GM12891 (cell line): ENCODE measurements at regions not wholly inside any gene's neighbourhood (a gene's known extent, or its start where the extent isn't known, plus 50 kb on each side); places are given as distances from the start of the nearest gene placed in this dataset.

ENCODE experiments used
- DNase-seq: peaks from one replicate; pipeline ENCODE4 v3.0.0; 2011; ENCODE audit warnings: low spot score; ENCODE audit not compliant: insufficient read length
- FAIRE-seq: peaks from 2 replicates; lab custom pipeline; 2011; peaks lifted over from hg19 to GRCh38; lab: Jason Lieb, UNC
- PAX5 ChIP-seq: IDR thresholded peaks from 2 replicates; pipeline ENCODE4 v1.6.1; 2011; ENCODE audit warnings: low read length, moderate library complexity, mild to moderate bottlenecking; ENCODE audit not compliant: insufficient read depth, severe bottlenecking
- POLR2A ChIP-seq: IDR thresholded peaks from 2 replicates; pipeline ENCODE4 v1.6.1; 2011; ENCODE audit warnings: low read depth, low read length, control low read depth
- POLR2AphosphoS5 ChIP-seq: IDR thresholded peaks from 2 replicates; pipeline ENCODE4 v1.6.1; 2011; ENCODE audit warnings: low read depth, low read length, control low read depth
- POU2F2 ChIP-seq: IDR thresholded peaks from 2 replicates; pipeline ENCODE4 v1.6.1; 2011; ENCODE audit warnings: low read depth, mild to moderate bottlenecking, control low read depth, low read length, moderate library complexity
- SPI1 ChIP-seq: IDR thresholded peaks from 2 replicates; pipeline ENCODE4 v1.6.1; 2011; ENCODE audit warnings: low read depth, low read length, control low read depth
- TAF1 ChIP-seq: IDR thresholded peaks from 2 replicates; pipeline ENCODE4 v1.6.1; 2011; ENCODE audit warnings: low read depth, low read length, control low read depth

DNA sequence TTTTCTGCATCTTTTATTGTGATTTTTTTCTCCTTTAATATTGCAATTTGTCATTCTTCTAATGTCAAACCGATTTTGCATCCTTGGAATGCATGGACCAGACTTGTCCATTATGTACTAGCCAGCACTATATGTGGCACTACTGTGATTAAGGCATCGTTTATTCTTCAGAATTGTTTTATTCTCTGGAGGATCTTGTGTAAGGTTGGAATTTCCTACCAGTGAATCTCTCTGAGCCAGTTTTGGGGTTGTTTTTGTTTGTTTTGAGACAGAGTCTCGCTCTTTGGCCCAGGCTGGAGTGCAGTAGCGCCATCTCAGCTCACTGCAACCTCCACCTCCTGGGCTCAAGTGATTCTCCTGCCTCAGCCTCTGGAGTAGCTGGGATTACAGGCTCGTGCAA, 58.5 kb downstream of the IGLL5 start:
- TF ChIP-seq POLR2A (no peak), POLR2AphosphoS5 (no peak), SPI1 (no peak), PAX5 (no peak), POU2F2 (no peak), TAF1 (no peak)
- DNase-seq (no peak), FAIRE-seq (no peak)

- FAIRE-seq: no peak
- no peak for TF ChIP-seq POLR2AphosphoS5
- no peak for TF ChIP-seq PAX5
- no peak for TF ChIP-seq SPI1
- TF ChIP-seq TAF1: no peak
- no peak for TF ChIP-seq POLR2A
- TF ChIP-seq POU2F2: no peak
- no peak for DNase-seq
These were observed 61.3 kb downstream of the IGLL5 start for GRCh38 chr22:22948651-22949571.

DNA sequence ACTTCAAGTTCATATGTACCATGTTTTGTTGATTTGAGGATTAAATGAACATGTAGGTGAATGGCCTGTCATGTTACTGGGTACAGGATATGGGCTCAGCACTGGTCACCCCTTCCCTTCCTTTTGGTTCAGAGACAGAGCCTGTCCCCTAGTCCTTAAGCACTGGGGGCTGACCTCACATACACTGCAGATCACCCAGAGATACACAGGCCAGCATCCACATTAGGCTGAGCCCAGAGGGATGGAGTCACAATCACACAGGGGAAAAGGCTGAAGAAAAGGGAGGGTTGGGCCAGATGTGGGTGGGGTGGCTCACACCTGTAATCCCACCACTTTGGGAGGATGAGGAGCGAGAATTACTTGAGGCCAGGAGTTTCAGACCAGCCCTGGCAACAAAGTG, 62.3 kb downstream of the IGLL5 start:
- DNase-seq: no peak
- FAIRE-seq: no peak
- TF ChIP-seq POU2F2: no peak
- TF ChIP-seq PAX5: no peak
- TF ChIP-seq POLR2AphosphoS5: no peak
- TF ChIP-seq POLR2A: no peak
- TF ChIP-seq TAF1: no peak
- TF ChIP-seq SPI1: no peak

DNA sequence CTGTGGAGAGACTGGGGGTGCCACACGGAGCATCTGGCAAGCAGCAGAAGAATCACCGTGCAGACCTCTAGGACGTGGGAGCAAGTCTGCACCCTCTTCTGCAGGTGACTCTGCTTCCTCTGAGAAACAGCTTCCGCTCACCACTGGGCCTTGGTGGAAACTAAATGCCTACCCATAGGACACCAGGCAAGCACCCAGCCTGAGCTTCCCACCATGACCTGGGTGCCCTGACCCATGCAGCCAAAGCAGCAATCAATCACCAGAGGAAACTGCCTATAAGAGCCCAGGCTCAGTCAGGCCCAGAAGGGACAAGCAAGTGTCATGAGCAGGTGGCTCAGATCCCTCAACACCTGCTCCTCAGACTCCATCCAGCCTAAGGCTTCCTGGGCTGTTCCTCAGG, 63.4 kb downstream of the IGLL5 start:
- DNase-seq: no peak
- TF ChIP-seq POLR2A (no peak), POU2F2 (no peak), TAF1 (no peak), SPI1 (no peak), PAX5 (no peak), POLR2AphosphoS5 (no peak)
- FAIRE-seq: no peak

GRCh38 chr22:22952531-22953280, 65.1 kb downstream of the IGLL5 start:
- TF ChIP-seq SPI1: no peak
- no peak for TF ChIP-seq POLR2AphosphoS5
- no peak for TF ChIP-seq TAF1
- no peak for TF ChIP-seq POU2F2
- TF ChIP-seq POLR2A: no peak
- TF ChIP-seq PAX5: no peak
- FAIRE-seq (peak; percentile 76), DNase-seq (no peak)

DNA sequence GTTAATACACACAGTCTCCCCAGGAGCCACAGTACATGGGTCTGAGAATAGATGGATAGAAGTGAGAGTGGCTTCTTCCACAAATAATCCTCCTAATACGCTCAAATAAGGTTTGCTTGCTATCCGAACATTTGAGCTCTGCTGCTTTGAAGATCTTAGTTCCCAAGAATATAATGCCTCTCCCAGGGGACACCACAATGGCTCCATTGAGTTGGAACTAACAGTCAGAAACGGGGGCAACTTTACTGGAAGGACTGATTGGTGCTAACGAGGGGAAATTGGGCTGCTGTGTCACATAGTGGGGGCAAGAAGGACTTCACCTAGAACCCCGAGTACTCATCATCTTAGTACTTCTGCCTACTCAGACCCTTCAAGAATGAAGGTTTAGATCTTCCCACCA, 66.2 kb downstream of the IGLL5 start:
- no peak for DNase-seq
- TF ChIP-seq SPI1 (no peak), POLR2AphosphoS5 (no peak), POU2F2 (no peak), POLR2A (no peak), PAX5 (no peak), TAF1 (no peak)
- FAIRE-seq: peak; percentile 87

GRCh38 chr22:22954656-22955055, 67.0 kb downstream of the IGLL5 start:
- peak; percentile 78 for FAIRE-seq
- TF ChIP-seq POLR2A: no peak
- TF ChIP-seq POU2F2: no peak
- no peak for TF ChIP-seq POLR2AphosphoS5
- DNase-seq: no peak

DNA sequence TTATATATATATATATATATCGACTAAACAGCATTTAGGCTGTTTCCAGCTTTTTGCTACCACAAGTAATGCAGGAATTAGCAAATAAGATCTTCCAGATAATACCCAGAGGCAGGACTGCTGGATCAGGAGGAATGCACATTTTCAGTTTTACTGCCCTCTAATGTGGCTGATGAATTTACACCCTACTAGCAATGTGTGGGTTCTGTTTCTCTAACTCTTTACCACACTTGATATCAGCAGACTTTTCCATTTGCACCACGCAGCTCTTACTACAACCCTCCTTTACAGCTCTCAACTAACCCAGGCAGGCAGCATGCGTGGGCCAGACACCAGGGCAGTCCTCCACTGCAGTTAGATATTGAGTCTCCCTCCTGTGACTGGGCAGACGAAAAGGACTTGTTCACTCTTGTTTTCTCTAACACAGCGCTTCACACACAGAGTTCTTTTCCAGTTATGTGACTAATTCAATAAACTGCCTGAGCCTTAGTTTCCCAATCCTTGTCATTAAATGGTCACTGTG, 67.7 kb downstream of the IGLL5 start:
- TF ChIP-seq TAF1: no peak
- no peak for TF ChIP-seq PAX5
- no peak for TF ChIP-seq POLR2AphosphoS5
- TF ChIP-seq POU2F2: no peak
- TF ChIP-seq POLR2A: no peak
- TF ChIP-seq SPI1: no peak
- DNase-seq (no peak), FAIRE-seq (peak; percentile 82)

DNA sequence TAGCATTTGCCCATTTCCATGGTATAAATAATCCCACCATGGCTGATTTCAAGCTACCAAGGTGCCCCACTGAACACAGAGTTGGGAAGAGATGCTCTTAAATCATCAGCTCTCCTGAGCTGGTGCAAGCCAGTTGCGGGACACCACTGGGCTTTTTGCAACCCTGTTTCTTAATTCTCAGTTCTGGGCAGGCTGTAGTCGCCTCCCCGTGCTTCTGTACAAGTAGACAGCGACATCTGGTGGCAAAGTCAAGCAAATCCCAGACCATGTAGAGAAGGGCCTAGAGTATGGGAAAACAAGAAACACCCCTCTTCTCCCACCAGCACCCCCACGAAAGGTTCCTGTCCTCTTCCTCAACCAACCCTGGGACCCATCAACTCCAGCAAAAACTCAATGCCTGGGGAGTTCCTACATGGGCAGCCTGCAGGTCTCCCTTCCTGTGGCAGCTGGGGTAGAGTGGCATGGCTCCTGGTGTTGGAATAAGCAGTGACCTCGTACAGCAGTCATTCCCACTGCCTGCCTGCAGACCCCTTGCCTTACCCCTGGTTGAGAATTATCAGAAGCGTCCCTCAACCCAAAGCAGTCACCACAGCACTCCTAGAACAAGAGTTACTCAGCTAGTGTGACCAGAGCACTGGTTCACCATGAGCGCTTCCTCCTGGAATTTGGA, 68.4 kb downstream of the IGLL5 start:
- FAIRE-seq: peak; percentile 81

GRCh38 chr22:22957090-22957489, 69.5 kb downstream of the IGLL5 start:
- FAIRE-seq (no peak), DNase-seq (no peak)
- no peak for TF ChIP-seq POLR2AphosphoS5
- no peak for TF ChIP-seq POU2F2
- TF ChIP-seq SPI1: no peak
- no peak for TF ChIP-seq POLR2A
- no peak for TF ChIP-seq TAF1
- no peak for TF ChIP-seq PAX5

More for the DNA sequence above, 68.4 kb downstream of the IGLL5 start:
- TF ChIP-seq POU2F2 (0 out of 2 replicates have a peak, but pooled peaks have one; percentile 16), PAX5 (no peak)
- DNase-seq: no peak
